ENCODE measurements at regions not wholly inside any gene's neighbourhood (a gene's known extent, or its start where the extent isn't known, plus 50 kb on each side); places are given as distances from the start of the nearest gene placed in this dataset.

- 25% methylated on average over 7 of the region's 7 CpGs for WGBS (ENCODE audit: low lambda C conversion rate)
- intact Hi-C loops (cut with micrococcal nuclease; ENCODE audit: unreplicated experiment): no loop called here
- H3K36me3 ChIP-seq (replicated peaks in 1 of 2; ENCODE audit: control insufficient read depth in 1 of 2, insufficient read depth in 2 of 2, low read length in 2 of 2): no peaks in the 10 kb centered on the region
- TF ChIP-seq CEBPB (IDR thresholded peaks at IDR 0.05; ENCODE audit: borderline replicate concordance, low read depth, low read length): peak; percentile 75
- TF ChIP-seq, protein P1, sequence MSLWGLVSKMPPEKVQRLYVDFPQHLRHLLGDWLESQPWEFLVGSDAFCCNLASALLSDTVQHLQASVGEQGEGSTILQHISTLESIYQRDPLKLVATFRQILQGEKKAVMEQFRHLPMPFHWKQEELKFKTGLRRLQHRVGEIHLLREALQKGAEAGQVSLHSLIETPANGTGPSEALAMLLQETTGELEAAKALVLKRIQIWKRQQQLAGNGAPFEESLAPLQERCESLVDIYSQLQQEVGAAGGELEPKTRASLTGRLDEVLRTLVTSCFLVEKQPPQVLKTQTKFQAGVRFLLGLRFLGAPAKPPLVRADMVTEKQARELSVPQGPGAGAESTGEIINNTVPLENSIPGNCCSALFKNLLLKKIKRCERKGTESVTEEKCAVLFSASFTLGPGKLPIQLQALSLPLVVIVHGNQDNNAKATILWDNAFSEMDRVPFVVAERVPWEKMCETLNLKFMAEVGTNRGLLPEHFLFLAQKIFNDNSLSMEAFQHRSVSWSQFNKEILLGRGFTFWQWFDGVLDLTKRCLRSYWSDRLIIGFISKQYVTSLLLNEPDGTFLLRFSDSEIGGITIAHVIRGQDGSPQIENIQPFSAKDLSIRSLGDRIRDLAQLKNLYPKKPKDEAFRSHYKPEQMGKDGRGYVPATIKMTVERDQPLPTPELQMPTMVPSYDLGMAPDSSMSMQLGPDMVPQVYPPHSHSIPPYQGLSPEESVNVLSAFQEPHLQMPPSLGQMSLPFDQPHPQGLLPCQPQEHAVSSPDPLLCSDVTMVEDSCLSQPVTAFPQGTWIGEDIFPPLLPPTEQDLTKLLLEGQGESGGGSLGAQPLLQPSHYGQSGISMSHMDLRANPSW (CRISPR knock-in tag; IDR thresholded peaks at IDR 0.05; ENCODE audit: borderline replicate concordance): no peak
- no peaks in the 10 kb centered on the region for H3K4me1 ChIP-seq (ENCODE audit: insufficient read depth, low read length)
- no peak overlapping the region for H3K4me3 ChIP-seq (replicated peaks in 1 of 3; ENCODE audit: insufficient read depth in 1 of 3, low read depth in 2 of 3, low read length in 3 of 3)
- ChIA-PET CTCF (ENCODE audit: low intra/inter-chr PET ratio, low total read pairs) (no interaction called here), POLR2A (no interaction called here)
- H3K27ac ChIP-seq (ENCODE audit: extremely low read length, insufficient read depth, low read length): no peak overlapping the region
- H3K9me3 ChIP-seq (ENCODE audit: low read length): no peaks in the 10 kb centered on the region
- in situ Hi-C loops (cut with HindIII; ENCODE audit: extremely low pct_ligation_motif_present, low pct_unique_long_range_greater_than_20kb): no loop called here
- ATAC-seq (no peak), FAIRE-seq (no peak), DNase-seq (ENCODE audit: low spot score) (no peak)
- H2AFZ ChIP-seq (ENCODE audit: low read length): no peak overlapping the region
- H3K27me3 ChIP-seq (ENCODE audit: control insufficient read depth in 1 of 2, insufficient read depth in 2 of 2, low read length in 2 of 2): peaks cover 2 to 8% of the 10 kb centered on the region in 2 experiments; a peak in 1 of 5 replicates
- no peak overlapping the region for H3K4me2 ChIP-seq (ENCODE audit: low read depth, low read length)
- no peak overlapping the region for H3K9ac ChIP-seq (ENCODE audit: insufficient read depth, low read depth, low read length)
- no peaks in the 10 kb centered on the region for H3K79me2 ChIP-seq (ENCODE audit: insufficient read depth, low read length)
- H4K20me1 ChIP-seq (ENCODE audit: insufficient read depth, low read length): no peaks in the 10 kb centered on the region
- BruUV-seq (replicated peaks): no TSS peak
These were observed 96.7 kb upstream of the XYLT1 start for GRCh38 chr16:17567455-17567854.

DNA sequence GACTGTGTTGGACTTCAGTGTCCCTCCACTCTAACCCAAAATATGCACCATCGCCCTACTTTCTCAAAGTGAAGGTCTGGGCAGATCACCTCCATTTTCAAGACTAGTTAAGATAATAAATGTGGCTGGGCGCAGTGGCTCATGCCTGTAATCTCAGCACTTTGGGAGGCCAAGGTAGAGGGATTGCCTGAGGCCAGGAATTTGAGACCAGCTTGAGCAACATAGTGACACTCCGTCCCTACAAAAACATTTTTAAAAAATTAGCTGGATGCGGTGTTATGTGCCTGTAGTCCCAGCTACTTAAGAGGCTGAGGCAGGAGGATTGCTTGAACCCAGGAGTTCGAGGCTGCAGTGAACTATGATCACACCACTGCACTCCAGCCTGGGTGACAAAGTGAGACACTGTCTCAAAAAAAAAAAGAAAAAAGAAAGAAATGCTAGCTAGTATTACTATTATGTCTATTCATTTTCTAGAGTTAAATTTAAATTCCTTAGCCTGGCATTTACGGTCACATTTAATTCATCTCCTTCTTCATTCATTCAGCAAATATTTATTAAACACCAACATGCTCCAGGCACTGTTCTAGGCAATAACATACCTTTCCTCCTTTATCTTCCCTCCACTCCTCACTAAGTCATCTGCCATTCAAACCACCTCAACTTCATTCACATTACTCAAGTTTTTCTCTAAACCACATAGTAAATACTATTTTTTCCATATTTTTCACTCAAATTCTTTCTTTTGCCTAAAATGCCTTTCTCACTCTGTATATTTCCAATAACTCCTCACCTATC is 96.1 kb upstream of the XYLT1 start:
- DNase-seq (ENCODE audit: low spot score) (no peak), ATAC-seq (no peak), FAIRE-seq (no peak)
- WGBS (ENCODE audit: low lambda C conversion rate): 22% methylated on average over 6 of the region's 6 CpGs
- no peak overlapping the region for H3K27ac ChIP-seq (ENCODE audit: extremely low read length, insufficient read depth, low read length)
- no peak overlapping the region for H3K9ac ChIP-seq (ENCODE audit: insufficient read depth, low read depth, low read length)
- in situ Hi-C loops (cut with HindIII; ENCODE audit: extremely low pct_ligation_motif_present, low pct_unique_long_range_greater_than_20kb) (no loop called here), intact Hi-C loops (cut with micrococcal nuclease; ENCODE audit: unreplicated experiment) (no loop called here)
- H3K27me3 ChIP-seq (ENCODE audit: control insufficient read depth in 1 of 2, insufficient read depth in 2 of 2, low read length in 2 of 2): peaks cover 2 to 8% of the 10 kb centered on the region in 2 experiments; a peak in 1 of 5 replicates
- no TSS peak for BruUV-seq (replicated peaks)
- H3K9me3 ChIP-seq (ENCODE audit: low read length): no peaks in the 10 kb centered on the region
- no peak overlapping the region for H3K4me3 ChIP-seq (replicated peaks in 1 of 3; ENCODE audit: insufficient read depth in 1 of 3, low read depth in 2 of 3, low read length in 3 of 3)
- ChIA-PET POLR2A (no interaction called here), CTCF (ENCODE audit: low intra/inter-chr PET ratio, low total read pairs) (no interaction called here)
- TF ChIP-seq CSRNP2 (CRISPR knock-in tag; conservative IDR thresholded peaks at IDR 0.05; ENCODE audit: low read depth): no peak
- TF ChIP-seq HIC2 (CRISPR knock-in tag; IDR thresholded peaks at IDR 0.05; ENCODE audit: low read depth): no peak
- TF ChIP-seq RBAK (CRISPR knock-in tag; IDR thresholded peaks at IDR 0.05): no peak
- no peak for TF ChIP-seq REXO4 (CRISPR knock-in tag; IDR thresholded peaks at IDR 0.05; ENCODE audit: borderline replicate concordance)
- TF ChIP-seq MIER2 (CRISPR knock-in tag; IDR thresholded peaks at IDR 0.05): no peak
- no peak for TF ChIP-seq HIVEP1 (CRISPR knock-in tag; IDR thresholded peaks at IDR 0.05)
- TF ChIP-seq ZNF567 (CRISPR knock-in tag; IDR thresholded peaks at IDR 0.05; ENCODE audit: borderline replicate concordance): no peak
- no peaks in the 10 kb centered on the region for H3K79me2 ChIP-seq (ENCODE audit: insufficient read depth, low read length)
- H3K36me3 ChIP-seq (replicated peaks in 1 of 2; ENCODE audit: control insufficient read depth in 1 of 2, insufficient read depth in 2 of 2, low read length in 2 of 2): no peaks in the 10 kb centered on the region
- no peaks in the 10 kb centered on the region for H3K4me1 ChIP-seq (ENCODE audit: insufficient read depth, low read length)
- no peak overlapping the region for H3K4me2 ChIP-seq (ENCODE audit: low read depth, low read length)
- no peaks in the 10 kb centered on the region for H4K20me1 ChIP-seq (ENCODE audit: insufficient read depth, low read length)
- H2AFZ ChIP-seq (ENCODE audit: low read length): no peak overlapping the region

All from HepG2 (cell line).